ENCODE measurements at regions not wholly inside any gene's neighbourhood (a gene's known extent, or its start where the extent isn't known, plus 50 kb on each side); places are given as distances from the start of the nearest gene placed in this dataset.
"Not testable (repeated sequence)": the region's sequence is repeated elsewhere in the genome, so short reads cannot be mapped to it uniquely, and the experiment has no call there.

- H3K36me3 Mint-ChIP-seq = no peaks in the 10 kb centered on the region
- ATAC-seq (no peak), DNase-seq (ENCODE audit: low spot score in 2 of 2) (no peak)
- H3K4me3 Mint-ChIP-seq = no peak overlapping the region
- peaks cover 16% of the 10 kb centered on the region for H3K9me3 Mint-ChIP-seq
- H3K4me1 Mint-ChIP-seq = no peaks in the 10 kb centered on the region
- no peak overlapping the region for H3K27ac Mint-ChIP-seq
Observed at GRCh38 chr4:159685340-159686092, 582.6 kb downstream of the RAPGEF2 start.

GRCh38 chr4:159689526-159689925 is 586.6 kb downstream of the RAPGEF2 start:
- DNase-seq (ENCODE audit: low spot score in 2 of 2) (no peak), ATAC-seq (no peak)
- Mint-ChIP-seq H3K36me3 (no peaks in the 10 kb centered on the region), H3K27ac (no peak overlapping the region), H3K4me1 (no peaks in the 10 kb centered on the region), H3K4me3 (no peak overlapping the region), H3K9me3 (peaks cover 26% of the 10 kb centered on the region)

- Mint-ChIP-seq H3K4me1 (no peaks in the 10 kb centered on the region), H3K4me3 (no peak overlapping the region), H3K27ac (no peak overlapping the region), H3K9me3 (peaks cover 25% of the 10 kb centered on the region), H3K36me3 (no peaks in the 10 kb centered on the region)
- DNase-seq (ENCODE audit: low spot score in 2 of 2) = no peak
- no peak for ATAC-seq
Observed at GRCh38 chr4:159697322-159698283, 594.7 kb downstream of the RAPGEF2 start.

GRCh38 chr4:159698336-159698735 is 595.5 kb downstream of the RAPGEF2 start:
- Mint-ChIP-seq H3K4me1 (no peaks in the 10 kb centered on the region), H3K36me3 (no peaks in the 10 kb centered on the region), H3K4me3 (no peak overlapping the region), H3K27ac (no peak overlapping the region), H3K9me3 (peaks cover 20% of the 10 kb centered on the region)
- ATAC-seq (no peak), DNase-seq (ENCODE audit: low spot score in 2 of 2) (no peak)

- DNase-seq (ENCODE audit: low spot score in 2 of 2) (no peak), ATAC-seq (no peak)
- Mint-ChIP-seq H3K36me3 (no peaks in the 10 kb centered on the region), H3K27ac (no peak overlapping the region), H3K4me1 (no peaks in the 10 kb centered on the region), H3K4me3 (no peak overlapping the region), H3K9me3 (peaks cover 11% of the 10 kb centered on the region)
Observed at GRCh38 chr4:159702200-159702599, 599.3 kb downstream of the RAPGEF2 start.

GRCh38 chr4:159705334-159705733 is 602.5 kb downstream of the RAPGEF2 start:
- no peak overlapping the region for H3K4me3 Mint-ChIP-seq
- H3K4me1 Mint-ChIP-seq = no peaks in the 10 kb centered on the region
- H3K9me3 Mint-ChIP-seq = peaks cover 11% of the 10 kb centered on the region
- DNase-seq (ENCODE audit: low spot score in 2 of 2) = no peak
- ATAC-seq = no peak
- no peaks in the 10 kb centered on the region for H3K36me3 Mint-ChIP-seq
- no peak overlapping the region for H3K27ac Mint-ChIP-seq

- Mint-ChIP-seq H3K9me3 (peaks cover 4% of the 10 kb centered on the region), H3K4me3 (no peak overlapping the region), H3K27ac (no peak overlapping the region), H3K36me3 (no peaks in the 10 kb centered on the region), H3K4me1 (no peaks in the 10 kb centered on the region)
- ATAC-seq (no peak), DNase-seq (ENCODE audit: low spot score in 2 of 2) (no peak)
Observed at GRCh38 chr4:159706704-159707103, 603.8 kb downstream of the RAPGEF2 start.

- not testable (repeated sequence) for ATAC-seq, H3K4me3 Mint-ChIP-seq, H3K4me1 Mint-ChIP-seq
Observed at GRCh38 chr4:159715180-159715579, 612.3 kb downstream of the RAPGEF2 start.

GRCh38 chr4:159719531-159719930 is 616.7 kb downstream of the RAPGEF2 start:
- no peak overlapping the region for H3K27ac Mint-ChIP-seq
- no peaks in the 10 kb centered on the region for H3K4me1 Mint-ChIP-seq
- DNase-seq (ENCODE audit: low spot score in 2 of 2) (no peak), ATAC-seq (no peak)
- no peaks in the 10 kb centered on the region for H3K36me3 Mint-ChIP-seq
- no peak overlapping the region for H3K4me3 Mint-ChIP-seq
- H3K9me3 Mint-ChIP-seq = peaks cover 6% of the 10 kb centered on the region

More at GRCh38 chr4:159715180-159715579, 612.3 kb downstream of the RAPGEF2 start:
- DNase-seq (ENCODE audit: low spot score in 2 of 2); H3K27ac Mint-ChIP-seq; H3K36me3 Mint-ChIP-seq; H3K9me3 Mint-ChIP-seq: not testable (repeated sequence)

GRCh38 chr4:159722052-159722451 is 619.2 kb downstream of the RAPGEF2 start:
- Mint-ChIP-seq H3K4me3 (no peak overlapping the region), H3K4me1 (no peaks in the 10 kb centered on the region), H3K27ac (no peak overlapping the region), H3K9me3 (peaks cover 2% of the 10 kb centered on the region), H3K36me3 (no peaks in the 10 kb centered on the region)
- ATAC-seq (no peak), DNase-seq (ENCODE audit: low spot score in 2 of 2) (no peak)

- DNase-seq (ENCODE audit: low spot score in 2 of 2) (no peak), ATAC-seq (no peak)
- H3K4me3 Mint-ChIP-seq = no peak overlapping the region
- H3K27ac Mint-ChIP-seq = no peak overlapping the region
- peaks cover 2% of the 10 kb centered on the region for H3K9me3 Mint-ChIP-seq
- H3K36me3 Mint-ChIP-seq = no peaks in the 10 kb centered on the region
- H3K4me1 Mint-ChIP-seq = no peaks in the 10 kb centered on the region
Observed at GRCh38 chr4:159722918-159723317, 620.0 kb downstream of the RAPGEF2 start.

- no peaks in the 10 kb centered on the region for H3K36me3 Mint-ChIP-seq
- H3K4me1 Mint-ChIP-seq = no peaks in the 10 kb centered on the region
- peaks cover 2% of the 10 kb centered on the region for H3K9me3 Mint-ChIP-seq
- no peak overlapping the region for H3K4me3 Mint-ChIP-seq
- ATAC-seq = peak; percentile 16
- DNase-seq (ENCODE audit: low spot score in 2 of 2) = no peak
- H3K27ac Mint-ChIP-seq = no peak overlapping the region
Observed at GRCh38 chr4:159723341-159724048, 620.6 kb downstream of the RAPGEF2 start.

- DNase-seq (ENCODE audit: low spot score in 2 of 2) = no peak
- Mint-ChIP-seq H3K27ac (no peak overlapping the region), H3K36me3 (no peaks in the 10 kb centered on the region), H3K4me3 (no peak overlapping the region), H3K4me1 (no peaks in the 10 kb centered on the region), H3K9me3 (peaks cover 2% of the 10 kb centered on the region)
- no peak for ATAC-seq
Observed at GRCh38 chr4:159725571-159725970, 622.7 kb downstream of the RAPGEF2 start.

- Mint-ChIP-seq H3K27ac (no peak overlapping the region), H3K4me3 (no peak overlapping the region), H3K9me3 (peaks cover 5% of the 10 kb centered on the region), H3K36me3 (no peaks in the 10 kb centered on the region), H3K4me1 (no peaks in the 10 kb centered on the region)
- DNase-seq (ENCODE audit: low spot score in 2 of 2) (no peak), ATAC-seq (no peak)
Observed at GRCh38 chr4:159735281-159736207, 632.7 kb downstream of the RAPGEF2 start.
